H1 (cell line): ENCODE measurements at regions not wholly inside any gene's neighbourhood (a gene's known extent, or its start where the extent isn't known, plus 50 kb on each side); places are given as distances from the start of the nearest gene placed in this dataset.
A peak's percentile ranks its signal among the peaks of the same experiment; 100 is the strongest.

Experiments used
- CTCF ChIA-PET: fragments of 300-600 bp; sonication (Branson Sonifier 250); formaldehyde crosslinking; loops from one replicate; lab custom pipeline; 2021; ENCODE audit not compliant: partially characterized antibody; lab: Charles Lee
- POLR2A ChIA-PET: fragments of 300-600 bp; sonication (Branson Sonifier 250); formaldehyde crosslinking; loops from one replicate; lab custom pipeline; 2021; ENCODE audit warnings: inconsistent platforms; ENCODE audit not compliant: partially characterized antibody; lab: Charles Lee
- DNase-seq, 2 experiments: peaks; one replicate each; pipeline versions ENCODE4 v3.0.0 to v3.0.0-alpha.2; 2010 to 2022; ENCODE audit warnings: low spot score in 2 of 2, low read depth in 1 of 2, mixed read lengths in 1 of 2
- FAIRE-seq: peaks from 2 replicates; lab custom pipeline; 2011; peaks lifted over from hg19 to GRCh38; lab: Jason Lieb, UNC
- H2AFZ ChIP-seq: 2 replicates; pipeline ENCODE4 v1.8.1; 2012; ENCODE audit warnings: low read length, inconsistent platforms
- H2AK5ac ChIP-seq: 2 replicates; pipeline ENCODE4 v1.6.1; 2013; ENCODE audit warnings: low read depth, low read length
- H2BK120ac ChIP-seq: replicated peaks from 2 replicates; pipeline ENCODE3; 2013; ENCODE audit warnings: low read depth, low read length, inconsistent platforms
- H2BK12ac ChIP-seq: 2 replicates; pipeline ENCODE4 v1.6.1; 2013; ENCODE audit warnings: low read depth, low read length
- H2BK15ac ChIP-seq: 2 replicates; pipeline ENCODE4 v1.6.1; 2013; ENCODE audit warnings: low read length
- H2BK20ac ChIP-seq: 2 replicates; pipeline ENCODE4 v1.6.1; 2013; ENCODE audit warnings: low read length
- H2BK5ac ChIP-seq: 2 replicates; pipeline ENCODE4 v1.6.1; 2013; ENCODE audit warnings: low read depth, low read length
- H3K14ac ChIP-seq: 2 replicates; pipeline ENCODE4 v1.6.1; 2013; ENCODE audit warnings: inconsistent platforms; ENCODE audit not compliant: insufficient read length
- H3K18ac ChIP-seq: 2 replicates; pipeline ENCODE4 v1.6.1; 2013; ENCODE audit warnings: low read length; ENCODE audit errors: extremely low read depth
- H3K23ac ChIP-seq: 2 replicates; pipeline ENCODE4 v1.6.1; 2013; ENCODE audit warnings: inconsistent platforms; ENCODE audit not compliant: insufficient read length
- H3K23me2 ChIP-seq: 2 replicates; pipeline ENCODE4 v1.6.1; 2013; ENCODE audit warnings: low read depth, low read length
- H3K27ac ChIP-seq: 2 replicates; pipeline ENCODE4 v1.6.1; 2011; ENCODE audit warnings: low read depth, low read length, inconsistent platforms
- H3K27me3 ChIP-seq, 4 experiments: replicated peaks in 1 of 4; 1 replicate in 1 of 4; 2 replicates in 3 of 4; pipeline versions ENCODE4 v1.6.1 to v1.8.1; 2011 to 2013; ENCODE audit warnings: low read length in 3 of 4, mild to moderate bottlenecking in 3 of 4, inconsistent platforms in 2 of 4, mixed read lengths in 2 of 4, moderate library complexity in 1 of 4; ENCODE audit not compliant: control insufficient read depth in 3 of 4, insufficient read depth in 3 of 4; ENCODE audit errors: extremely low read depth in 1 of 4
- H3K36me3 ChIP-seq, 4 experiments: 2 replicates each; pipeline versions ENCODE4 v1.6.1 to v1.8.1; 2011 to 2013; ENCODE audit warnings: mild to moderate bottlenecking in 4 of 4, low read length in 3 of 4, moderate library complexity in 2 of 4, control low read depth in 1 of 4, inconsistent platforms in 1 of 4; ENCODE audit not compliant: insufficient read depth in 4 of 4, control insufficient read depth in 2 of 4
- H3K4ac ChIP-seq: replicated peaks from 2 replicates; pipeline ENCODE3; 2013; ENCODE audit warnings: low read length, low read depth, mixed read lengths, inconsistent platforms; ENCODE audit not compliant: insufficient read length
- H3K4me1 ChIP-seq, 4 experiments: replicated peaks in 1 of 4; 1 replicate in 1 of 4; 2 replicates in 3 of 4; pipeline versions ENCODE4 v1.6.1 to v1.8.1; 2011 to 2013; ENCODE audit warnings: low read length in 3 of 4, inconsistent platforms in 2 of 4, mixed read lengths in 1 of 4; ENCODE audit not compliant: insufficient read depth in 4 of 4, control insufficient read depth in 3 of 4
- H3K4me2 ChIP-seq, 2 experiments: 2 replicates each; pipeline versions ENCODE4 v1.6.1 to v1.8.1; 2011 to 2013; ENCODE audit warnings: low read depth in 2 of 2, low read length in 2 of 2, control low read depth in 1 of 2, inconsistent platforms in 1 of 2, mild to moderate bottlenecking in 1 of 2; ENCODE audit not compliant: insufficient read depth in 1 of 2
- H3K4me3 ChIP-seq, 4 experiments: fragments of 200-600, 300-600 bp in 1 of 4; sonication (generic), shearing (Covaris generic), sonication (Bioruptor Twin) in 1 of 4; 2 replicates each; pipeline versions ENCODE4 v1.5.1 to v1.8.1; 2011 to 2016; ENCODE audit warnings: low read length in 4 of 4, low read depth in 3 of 4, control low read depth in 2 of 4, inconsistent platforms in 2 of 4, mild to moderate bottlenecking in 2 of 4, mixed read lengths in 1 of 4, moderate library complexity in 1 of 4; ENCODE audit not compliant: insufficient read depth in 2 of 4; ENCODE audit errors: extremely low read depth in 1 of 4
- H3K56ac ChIP-seq: replicated peaks from 2 replicates; pipeline ENCODE3; 2013; ENCODE audit warnings: low read depth, mild to moderate bottlenecking, mixed read lengths, low read length, inconsistent platforms; ENCODE audit not compliant: insufficient read length
- H3K79me1 ChIP-seq: 2 replicates; pipeline ENCODE4 v1.6.1; 2013; ENCODE audit warnings: low read depth, low read length, control low read depth
- H3K79me2 ChIP-seq, 2 experiments: 2 replicates each; pipeline versions ENCODE4 v1.6.1 to v1.8.1; 2012 to 2013; ENCODE audit warnings: low read length in 2 of 2, mild to moderate bottlenecking in 2 of 2, inconsistent platforms in 1 of 2; ENCODE audit not compliant: insufficient read depth in 2 of 2, control insufficient read depth in 1 of 2
- H3K9ac ChIP-seq, 4 experiments: replicated peaks in 1 of 4; 1 replicate in 1 of 4; 2 replicates in 3 of 4; pipeline versions ENCODE4 v1.6.1 to v1.8.1; 2011 to 2013; ENCODE audit warnings: low read depth in 3 of 4, low read length in 3 of 4, control low read depth in 2 of 4, mild to moderate bottlenecking in 2 of 4, moderate library complexity in 2 of 4, inconsistent platforms in 1 of 4; ENCODE audit errors: extremely low read depth in 1 of 4
- H3K9me3 ChIP-seq, 2 experiments: 2 replicates each; pipeline versions ENCODE4 v1.6.1 to v1.8.1; 2012 to 2013; ENCODE audit warnings: mild to moderate bottlenecking in 2 of 2, moderate library complexity in 2 of 2, control low read depth in 1 of 2, inconsistent platforms in 1 of 2, low read depth in 1 of 2, low read length in 1 of 2, mixed read lengths in 1 of 2; ENCODE audit not compliant: insufficient read depth in 2 of 2
- H4K20me1 ChIP-seq, 2 experiments: replicated peaks in 1 of 2; 2 replicates each; pipeline versions ENCODE3 to v1.8.1; 2011 to 2013; ENCODE audit warnings: inconsistent platforms in 2 of 2, low read length in 2 of 2, mild to moderate bottlenecking in 1 of 2; ENCODE audit not compliant: insufficient read depth in 2 of 2, control insufficient read depth in 1 of 2
- H4K5ac ChIP-seq: 2 replicates; pipeline ENCODE4 v1.6.1; 2013; ENCODE audit warnings: low read length, low read depth, mixed read lengths, inconsistent platforms; ENCODE audit not compliant: insufficient read length
- H4K8ac ChIP-seq: 2 replicates; pipeline ENCODE4 v1.8.0; 2013; ENCODE audit warnings: mild to moderate bottlenecking, moderate library complexity, low read length, inconsistent platforms; ENCODE audit not compliant: insufficient read depth; ENCODE audit errors: extremely low read depth
- H4K91ac ChIP-seq: replicated peaks from 2 replicates; pipeline ENCODE3; 2013; ENCODE audit warnings: low read length, mixed read lengths, inconsistent platforms; ENCODE audit not compliant: insufficient read length
- JUN ChIP-seq: IDR thresholded peaks from 2 replicates; pipeline ENCODE4 v1.6.1; 2011; ENCODE audit warnings: low read depth, mild to moderate bottlenecking, improper control_type of control experiment, low read length
- WGBS, 2 experiments: shearing (Covaris generic) in 1 of 2; methylation state at CpG; one replicate each; pipeline versions ENCODE4 v1.1.6 to v1.1.7; 2013 to 2015; ENCODE audit warnings: low lambda C conversion rate in 2 of 2, mixed read lengths in 2 of 2, inconsistent platforms in 1 of 2, low coverage in 1 of 2, missing lambda C conversion rate in 1 of 2; ENCODE audit not compliant: insufficient replicate concordance in 2 of 2, insufficient coverage in 1 of 2, insufficient read length in 1 of 2; ENCODE audit errors: extremely low coverage in 1 of 2, missing lambda C conversion rate in 1 of 2; 5-methylcytosine and 5-hydroxymethylcytosine counted together

- Histone ChIP-seq H2BK20ac (no peak overlapping the region), H3K4me1 (no peaks in the 10 kb centered on the region), H2BK12ac (no peak overlapping the region), H3K18ac (no peak overlapping the region), H4K8ac (no peak overlapping the region), H3K56ac (no peak overlapping the region), H2BK15ac (no peak overlapping the region), H3K23ac (no peak overlapping the region), H4K5ac (no peak overlapping the region), H3K23me2 (no peaks in the 10 kb centered on the region), H2BK120ac (no peak overlapping the region), H2BK5ac (no peak overlapping the region), H2AK5ac (no peak overlapping the region), H3K27me3 (no peaks in the 10 kb centered on the region), H3K36me3 (no peaks in the 10 kb centered on the region), H3K14ac (no peak overlapping the region), H3K4me2 (no peak overlapping the region), H4K20me1 (no peaks in the 10 kb centered on the region), H3K27ac (no peak overlapping the region), H3K9me3 (no peaks in the 10 kb centered on the region), H2AFZ (0 out of 2 replicates have a peak overlapping the region, but pooled peaks have one; percentile 31), H3K4ac (no peak overlapping the region), H3K79me1 (no peaks in the 10 kb centered on the region), H4K91ac (no peak overlapping the region), H3K9ac (no peak overlapping the region), H3K4me3 (no peak overlapping the region), H3K79me2 (no peaks in the 10 kb centered on the region)
- DNase-seq = no peak
- ChIA-PET POLR2A (no interaction called here), CTCF (interaction anchor here (1.1 kb wide), 1 partner anchor 114 kb away, joined by 3 read pairs; no protein-coding TSS in a partner anchor)
- no peak for FAIRE-seq
- no peak for TF ChIP-seq JUN
- 97% methylated on average over 2 of the region's 2 CpGs; no CpG with 5 or more reads in 1 of the 2 experiments for WGBS, 2 experiments
Measured at GRCh38 chr11:91374794-91375193, 849.8 kb upstream of the FAT3 start.
